LoVo (cell line): ENCODE measurements at regions not wholly inside any gene's neighbourhood (a gene's known extent, or its start where the extent isn't known, plus 50 kb on each side); places are given as distances from the start of the nearest gene placed in this dataset.
A peak's percentile ranks its signal among the peaks of the same experiment; 100 is the strongest.
"Not testable (repeated sequence)": the region's sequence is repeated elsewhere in the genome, so short reads cannot be mapped to it uniquely, and the experiment has no call there.

Experiments used
- DNase-seq: peaks from one replicate; pipeline ENCODE4 v3.0.0-alpha.2; 2016; ENCODE audit warnings: low spot score

- no peak for DNase-seq
Measured at GRCh38 chr18:57953883-57954282, 90.1 kb upstream of the NEDD4L start.

- DNase-seq, result no peak
Measured at GRCh38 chr18:57951999-57952774, 91.8 kb upstream of the NEDD4L start.

DNA sequence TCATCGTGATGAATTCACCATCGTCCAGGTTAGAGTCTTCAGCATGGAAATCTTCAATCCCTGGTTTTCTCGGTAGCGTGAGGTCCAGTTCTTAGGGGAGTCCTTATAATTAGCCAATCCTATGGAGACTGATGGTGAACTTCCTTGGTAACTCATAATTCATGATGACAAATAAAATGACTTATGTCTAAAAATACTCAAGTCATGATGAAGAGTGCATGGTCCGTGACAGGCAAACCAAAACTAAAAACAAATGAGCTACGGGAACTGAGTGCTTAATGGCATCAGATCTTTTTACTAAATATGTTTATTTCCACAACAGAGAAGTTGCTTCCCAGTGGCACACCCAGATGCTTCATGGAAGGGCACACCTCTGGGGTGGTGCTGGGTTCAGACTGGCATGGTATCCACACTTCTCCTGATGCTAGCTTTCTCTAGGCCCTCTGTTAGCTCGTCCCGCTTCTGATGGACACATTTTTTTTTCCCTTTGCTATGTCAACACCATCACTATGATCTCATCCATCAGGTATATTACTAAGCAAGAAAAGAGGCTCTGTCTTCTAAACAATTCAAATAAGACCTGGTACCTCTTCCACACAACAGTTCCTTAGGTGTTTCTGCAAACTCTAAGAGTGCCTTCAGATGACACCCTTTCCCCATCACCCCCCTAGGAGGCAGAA lies 92.8 kb upstream of the NEDD4L start:
- no peak for DNase-seq

- DNase-seq, result no peak
Measured at GRCh38 chr18:57950542-57950941, 93.5 kb upstream of the NEDD4L start.

- DNase-seq, result not testable (repeated sequence)
Measured at GRCh38 chr18:57949335-57949734, 94.7 kb upstream of the NEDD4L start.

DNA sequence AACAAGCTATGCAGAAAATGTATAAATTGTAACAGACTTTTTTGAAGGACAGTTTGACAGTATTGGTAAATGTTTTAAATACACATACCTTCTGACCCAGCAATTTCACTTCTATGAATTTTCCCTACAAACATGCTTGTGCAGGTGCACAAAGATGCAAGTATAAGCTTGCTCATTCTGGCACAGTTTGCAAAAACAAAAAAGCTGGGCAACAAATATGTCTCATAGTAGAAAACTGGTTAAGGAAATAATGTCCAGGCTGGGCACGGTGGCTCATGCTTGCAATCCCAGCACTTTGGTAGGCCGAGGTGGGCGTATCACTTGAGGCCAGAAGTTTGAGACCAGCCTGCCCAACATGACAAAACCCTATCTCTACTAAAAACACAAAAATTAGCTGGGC lies 96.9 kb upstream of the NEDD4L start:
- no peak for DNase-seq

DNA sequence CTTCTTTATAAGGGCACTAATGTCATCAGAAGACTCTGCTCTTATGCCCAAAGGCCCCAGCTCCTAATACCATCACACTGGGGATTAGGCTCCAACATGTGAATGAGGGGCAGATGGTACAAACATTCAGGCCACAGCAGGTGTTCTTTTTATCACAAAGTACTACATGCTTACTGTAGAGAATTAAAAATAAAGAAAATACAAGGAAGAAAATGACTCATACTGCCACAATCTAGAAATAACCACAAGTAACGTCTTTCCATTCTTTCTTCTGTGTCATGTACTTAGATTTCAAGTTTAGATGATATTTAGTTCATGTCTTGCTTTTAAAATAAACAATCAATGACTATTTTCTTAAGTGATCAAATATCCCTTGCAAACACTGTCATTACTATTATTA lies 100.3 kb upstream of the NEDD4L start:
- DNase-seq, result no peak

GRCh38 chr18:57942493-57942892 lies 101.5 kb upstream of the NEDD4L start:
- no peak for DNase-seq

- no peak for DNase-seq
Measured at GRCh38 chr18:57941841-57942489, 102.1 kb upstream of the NEDD4L start.

- DNase-seq, result no peak
Measured at GRCh38 chr18:57940166-57940660, 103.8 kb upstream of the NEDD4L start.

DNA sequence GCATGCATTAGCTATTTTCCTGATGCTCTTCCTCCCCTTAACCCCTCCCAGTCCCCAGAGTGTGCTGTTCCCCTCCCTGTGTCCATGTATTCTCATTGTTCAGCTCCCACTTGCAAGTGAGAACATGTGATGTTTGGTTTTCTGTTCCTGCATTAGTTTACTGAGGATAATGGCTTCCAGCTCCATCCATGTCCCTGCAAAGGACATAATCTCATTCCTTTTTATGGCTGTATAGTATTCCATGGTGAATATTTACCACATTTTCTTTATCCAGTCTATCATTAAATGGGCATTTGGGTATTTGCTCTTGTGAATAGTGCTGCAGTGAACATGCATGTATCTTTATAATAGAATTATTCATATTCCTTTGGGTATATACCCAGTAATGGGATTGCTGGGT lies 109.7 kb upstream of the NEDD4L start:
- not testable (repeated sequence) for DNase-seq

- DNase-seq, result no peak
Measured at GRCh38 chr18:57931038-57931437, 113.0 kb upstream of the NEDD4L start.

DNA sequence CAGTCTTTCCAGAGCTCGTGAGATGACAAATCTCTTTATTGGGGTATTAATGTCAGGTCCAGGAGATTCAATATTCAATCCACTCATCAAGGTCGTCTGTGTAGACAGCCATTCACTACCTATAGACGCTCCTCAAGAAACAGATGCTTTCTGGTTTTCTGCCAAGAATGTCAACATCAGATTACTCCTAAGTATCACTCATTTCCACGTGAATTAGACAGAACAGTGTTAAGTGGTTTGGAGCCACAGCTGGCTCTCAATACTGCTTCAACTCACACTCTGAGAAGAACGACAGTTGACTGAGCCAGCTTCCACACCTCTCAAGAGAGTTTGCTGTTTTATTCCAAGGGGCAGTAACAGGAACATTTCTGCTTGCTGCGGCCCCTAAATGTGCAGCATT lies 113.5 kb upstream of the NEDD4L start:
- DNase-seq, result peak; percentile 7

DNA sequence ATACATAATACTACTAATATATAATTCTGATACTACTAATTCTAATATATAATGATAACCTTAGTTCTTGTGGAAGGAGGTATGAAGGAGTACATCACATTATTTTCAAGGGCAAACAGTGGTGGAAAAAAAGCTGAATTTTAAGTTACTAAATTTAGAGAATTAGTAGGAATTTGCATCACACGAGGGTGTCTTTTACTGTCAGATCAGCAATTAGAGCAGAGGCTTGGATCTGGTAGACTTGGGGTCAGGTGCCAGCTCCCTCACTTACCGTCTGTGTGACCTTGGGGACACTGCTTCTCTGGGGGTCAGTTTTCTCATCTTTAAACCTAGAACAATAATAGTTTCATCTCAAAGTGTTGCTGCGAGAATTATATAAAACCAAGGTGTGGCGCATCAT lies 114.1 kb upstream of the NEDD4L start:
- DNase-seq, result no peak

- no peak for DNase-seq
Measured at GRCh38 chr18:57928466-57928865, 115.6 kb upstream of the NEDD4L start.

- DNase-seq, result no peak
Measured at GRCh38 chr18:57927511-57927910, 116.5 kb upstream of the NEDD4L start.

DNA sequence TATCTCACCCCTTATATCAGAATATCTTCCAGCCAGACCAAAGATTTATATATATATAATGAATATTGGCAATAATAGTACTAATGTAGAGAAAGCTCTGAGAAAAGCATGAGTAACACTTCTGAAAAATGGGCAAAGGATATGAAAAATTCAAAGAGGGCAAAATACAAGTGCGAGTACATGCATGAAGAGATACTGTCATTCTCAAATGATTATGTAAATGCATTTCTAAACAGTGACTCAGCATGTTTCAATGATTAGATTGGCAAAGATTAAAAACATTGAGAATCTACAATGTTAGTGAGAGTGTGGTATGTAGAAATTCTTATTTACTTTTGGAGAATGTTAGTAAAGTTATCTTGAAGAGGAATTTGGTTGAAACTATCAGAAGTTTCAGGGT lies 118.3 kb upstream of the NEDD4L start:
- peak; percentile 14 for DNase-seq

DNA sequence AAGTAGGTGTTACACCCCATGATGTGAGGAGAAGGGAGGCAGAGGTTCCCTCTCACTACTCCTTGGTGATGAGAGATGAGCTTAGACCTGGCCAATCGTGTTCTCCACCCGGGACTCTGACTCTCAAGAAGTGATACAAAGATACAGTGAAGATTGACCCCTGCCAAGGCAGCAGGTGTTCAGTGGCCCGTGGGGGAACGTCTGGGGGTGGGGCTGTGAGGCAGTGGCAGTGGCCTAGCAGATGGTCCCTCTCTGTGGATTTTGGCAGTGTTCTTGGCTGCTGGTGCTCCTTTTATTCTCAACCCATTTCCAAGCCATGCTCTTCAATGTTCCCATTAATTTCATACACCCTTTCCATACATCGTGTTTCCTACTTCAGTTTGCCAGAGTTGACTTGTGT lies 120.4 kb upstream of the NEDD4L start:
- DNase-seq, result no peak

- DNase-seq, result no peak
Measured at GRCh38 chr18:57922885-57923284, 119.8 kb upstream of the ATP8B1 start.

DNA sequence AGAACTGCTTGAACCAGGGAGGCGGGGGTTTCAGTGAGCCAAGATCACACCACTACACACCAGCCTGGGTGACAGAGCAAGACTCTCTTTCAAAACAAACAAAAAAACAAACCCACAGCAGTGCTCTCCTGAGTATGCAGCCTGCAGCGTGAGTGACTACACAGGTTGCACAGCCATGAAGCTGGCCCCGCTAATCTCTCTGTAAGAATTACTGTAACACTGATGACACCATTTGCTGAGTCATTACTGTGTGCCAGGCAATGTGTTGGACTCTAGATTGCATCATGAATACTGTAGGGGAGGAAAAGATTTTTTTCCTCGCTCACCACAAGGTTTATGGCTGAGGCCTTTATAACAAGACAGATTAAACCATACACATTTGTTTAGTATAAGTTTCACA lies 118.6 kb upstream of the ATP8B1 start:
- DNase-seq, result peak; percentile 10

DNA sequence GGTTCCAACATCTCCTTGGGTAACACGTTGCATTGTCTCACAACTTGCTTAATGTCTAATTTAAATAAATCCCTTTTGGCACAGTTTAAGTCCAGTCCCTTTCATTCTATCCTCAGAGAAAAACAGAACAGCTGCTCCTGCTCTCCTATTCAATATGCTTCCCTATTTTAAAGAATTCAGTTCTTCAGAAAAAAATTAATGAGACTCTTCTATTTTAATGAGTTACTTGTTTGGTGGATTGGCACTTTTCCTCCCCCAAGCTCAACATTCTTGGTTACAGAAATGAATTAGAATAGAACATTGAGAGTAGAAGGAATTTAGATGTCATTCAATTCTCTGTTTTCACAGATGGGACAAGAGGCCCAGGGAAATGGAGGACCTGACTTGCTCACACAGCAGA lies 116.9 kb upstream of the ATP8B1 start:
- DNase-seq, result no peak

GRCh38 chr18:57918601-57919000 lies 115.5 kb upstream of the ATP8B1 start:
- no peak for DNase-seq

DNA sequence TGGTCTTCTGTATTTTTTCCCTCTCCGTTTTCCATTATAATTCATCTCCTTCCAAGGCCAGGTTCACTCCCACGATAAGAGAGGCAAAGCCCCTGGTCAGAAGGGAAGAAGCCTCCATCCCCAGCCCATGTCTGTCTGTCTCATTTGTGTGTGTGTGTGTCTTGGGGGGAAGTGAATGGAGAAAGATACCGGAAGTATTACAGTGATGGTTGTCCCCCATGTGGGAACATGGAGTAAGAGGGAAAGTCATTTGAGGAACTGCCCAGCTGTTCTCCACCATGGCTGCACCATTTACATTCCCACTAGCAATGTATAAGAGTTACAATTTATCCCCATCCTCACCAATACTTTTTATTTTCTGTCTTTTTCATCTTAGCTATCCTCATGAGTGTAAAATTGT lies 113.6 kb upstream of the ATP8B1 start:
- DNase-seq, result no peak
